K562 (cell line): ENCODE measurements at regions not wholly inside any gene's neighbourhood (a gene's known extent, or its start where the extent isn't known, plus 50 kb on each side); places are given as distances from the start of the nearest gene placed in this dataset.

Experiments
- ARID1B ChIP-seq: fragments of 450-650 bp; IDR thresholded peaks from 2 replicates; pipeline ENCODE4 v1.6.1; 2016; ENCODE audit warnings: antibody characterized with exemption, mild to moderate bottlenecking, inconsistent platforms
- ARID2 ChIP-seq: fragments of 450-650 bp; IDR thresholded peaks from 2 replicates; pipeline ENCODE4 v1.6.1; 2017; ENCODE audit warnings: antibody characterized with exemption, mild to moderate bottlenecking
- ATF3 ChIP-seq, 2 experiments: fragments of 450-650 bp in 1 of 2; sonication (generic) in 1 of 2; formaldehyde crosslinking in 1 of 2; IDR thresholded peaks in 1 of 2; conservative IDR thresholded peaks in 1 of 2; 2 replicates each; pipeline versions ENCODE4 v1.6.1 to v1.8.1; 2016 to 2023; ENCODE audit warnings: mild to moderate bottlenecking in 2 of 2, moderate library complexity in 2 of 2, inconsistent platforms in 1 of 2, missing genetic modification reagents in 1 of 2
- CBX2 ChIP-seq: fragments of 200-600 bp; sonication (generic); IDR thresholded peaks from one replicate; pipeline ENCODE4 v1.6.1; 2012; ENCODE audit warnings: mild to moderate bottlenecking, low read length, inconsistent platforms; ENCODE audit not compliant: insufficient read depth, poor library complexity, severe bottlenecking
- MXI1 ChIP-seq: IDR thresholded peaks from 2 replicates; pipeline ENCODE4 v1.6.1; 2011; ENCODE audit warnings: low read depth, mild to moderate bottlenecking, improper control_type of control experiment, low read length
- NR1H2 ChIP-seq: sonication (generic); formaldehyde crosslinking; IDR thresholded peaks from 2 replicates; pipeline ENCODE4 v1.4.0; 2020; ENCODE audit warnings: mild to moderate bottlenecking, missing genetic modification reagents
- ZNF175 ChIP-seq: fragments of 200-800 bp; sonication (Bioruptor generic); IDR thresholded peaks from 2 replicates; pipeline ENCODE4 v1.6.1; 2016; ENCODE audit warnings: low read depth, mild to moderate bottlenecking, missing genetic modification characterization, missing compliant biosample characterization
- ZNF274 ChIP-seq: IDR thresholded peaks from 2 replicates; pipeline ENCODE4 v1.6.1; 2011; ENCODE audit warnings: low read depth, mild to moderate bottlenecking, low read length, moderate library complexity, borderline replicate concordance
- ZNF407 ChIP-seq: fragments of 450-650 bp; IDR thresholded peaks from 2 replicates; pipeline ENCODE4 v1.6.1; 2016; ENCODE audit warnings: low read depth
- ZNF707 ChIP-seq: fragments of 250-450 bp; sonication (Bioruptor Pico); conservative IDR thresholded peaks from 2 replicates; pipeline ENCODE4 v1.8.0; 2022; ENCODE audit warnings: inconsistent platforms, mild to moderate bottlenecking, moderate library complexity
- ZNF76 ChIP-seq: fragments of 250-450 bp; sonication (Bioruptor Pico); IDR thresholded peaks from 2 replicates; pipeline ENCODE4 v1.4.0; 2020; ENCODE audit warnings: mild to moderate bottlenecking, moderate library complexity, borderline replicate concordance
- ZNF766 ChIP-seq: fragments of 200-800 bp; sonication (Bioruptor generic); conservative IDR thresholded peaks from 2 replicates; pipeline ENCODE4 v1.6.1; 2016; ENCODE audit warnings: missing genetic modification characterization, missing compliant biosample characterization

- TF ChIP-seq ATF3 (IDR thresholded peaks at IDR 0.05) = no peak
- TF ChIP-seq ATF3 (CRISPR knock-in tag; conservative IDR thresholded peaks at IDR 0.05) = no peak
- TF ChIP-seq ZNF407 = no peak
- TF ChIP-seq ZNF274 = no peak
- no peak for TF ChIP-seq CBX2
- TF ChIP-seq ZNF76 (CRISPR knock-in tag) = no peak
- no peak for TF ChIP-seq ZNF175 (CRISPR knock-in tag)
- no peak for TF ChIP-seq ZNF766
- TF ChIP-seq NR1H2 (CRISPR knock-in tag) = no peak
- no peak for TF ChIP-seq MXI1
- TF ChIP-seq ARID1B = no peak
- TF ChIP-seq ARID2 = no peak
- TF ChIP-seq ZNF707 (CRISPR knock-in tag) = no peak
These were observed 113.4 kb upstream of the TAS2R1 start (continued) for GRCh38 chr5:9743507-9743906.
